ENCODE measurements at regions not wholly inside any gene's neighbourhood (a gene's known extent, or its start where the extent isn't known, plus 50 kb on each side); places are given as distances from the start of the nearest gene placed in this dataset.

- WGBS, 4 donors: 58 to 76% (median 68%) methylated on average over 4 of the region's 4 CpGs
- Histone ChIP-seq H3K27me3 (no peaks in the 10 kb centered on the region), H3K4me3 (no peak overlapping the region), H3K27ac (no peak overlapping the region), H3K4me1 (peaks cover 0 to 3% (median 0%) of the 10 kb centered on the region in 12 donors), H3K9me3 (peaks cover 0 to 7% (median 0%) of the 10 kb centered on the region in 12 donors), H3K36me3 (no peaks in the 10 kb centered on the region)
- no peak for TF ChIP-seq POLR2A (IDR thresholded peaks at IDR 0.05)
- TF ChIP-seq, protein P1, sequence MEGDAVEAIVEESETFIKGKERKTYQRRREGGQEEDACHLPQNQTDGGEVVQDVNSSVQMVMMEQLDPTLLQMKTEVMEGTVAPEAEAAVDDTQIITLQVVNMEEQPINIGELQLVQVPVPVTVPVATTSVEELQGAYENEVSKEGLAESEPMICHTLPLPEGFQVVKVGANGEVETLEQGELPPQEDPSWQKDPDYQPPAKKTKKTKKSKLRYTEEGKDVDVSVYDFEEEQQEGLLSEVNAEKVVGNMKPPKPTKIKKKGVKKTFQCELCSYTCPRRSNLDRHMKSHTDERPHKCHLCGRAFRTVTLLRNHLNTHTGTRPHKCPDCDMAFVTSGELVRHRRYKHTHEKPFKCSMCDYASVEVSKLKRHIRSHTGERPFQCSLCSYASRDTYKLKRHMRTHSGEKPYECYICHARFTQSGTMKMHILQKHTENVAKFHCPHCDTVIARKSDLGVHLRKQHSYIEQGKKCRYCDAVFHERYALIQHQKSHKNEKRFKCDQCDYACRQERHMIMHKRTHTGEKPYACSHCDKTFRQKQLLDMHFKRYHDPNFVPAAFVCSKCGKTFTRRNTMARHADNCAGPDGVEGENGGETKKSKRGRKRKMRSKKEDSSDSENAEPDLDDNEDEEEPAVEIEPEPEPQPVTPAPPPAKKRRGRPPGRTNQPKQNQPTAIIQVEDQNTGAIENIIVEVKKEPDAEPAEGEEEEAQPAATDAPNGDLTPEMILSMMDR (IDR thresholded peaks at IDR 0.05): no peak
- ATAC-seq (no peak), DNase-seq (no peak)
- intact Hi-C loops (cut with DNase I): no loop called here
These were observed 1239.3 kb upstream of the GJE1 start for GRCh38 chr6:140893432-140893831.

DNA sequence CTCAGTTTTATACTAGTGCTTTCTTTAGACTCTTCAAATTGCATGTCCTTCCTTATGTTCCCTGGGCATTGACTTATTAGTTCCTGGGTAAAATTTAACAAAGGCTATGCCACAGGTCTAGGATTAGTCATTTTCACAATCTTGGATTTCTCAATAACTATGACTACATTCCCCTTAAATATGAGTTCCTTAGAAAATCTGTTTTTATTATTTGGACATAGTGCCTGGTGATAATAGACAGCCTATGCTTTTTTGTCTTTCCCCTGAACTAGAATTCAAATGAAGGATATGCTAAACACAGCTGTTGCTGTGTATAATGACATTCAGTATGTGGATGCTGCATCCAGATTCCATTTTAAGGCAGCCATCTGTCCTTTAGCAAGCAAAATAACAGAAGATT lies 1252.8 kb upstream of the GJE1 start:
- intact Hi-C loops (cut with DNase I): no loop called here
- no peak overlapping the region for H3K4me3 ChIP-seq
- ATAC-seq: no peak
- peaks cover 0 to 13% (median 0%) of the 10 kb centered on the region in 12 donors for H3K9me3 ChIP-seq
- no peaks in the 10 kb centered on the region for H3K36me3 ChIP-seq
- no peak for TF ChIP-seq POLR2A (IDR thresholded peaks at IDR 0.05)
- H3K27me3 ChIP-seq: no peaks in the 10 kb centered on the region
- DNase-seq: no peak
- H3K4me1 ChIP-seq: no peaks in the 10 kb centered on the region
- H3K27ac ChIP-seq: no peak overlapping the region

GRCh38 chr6:140874066-140874465 lies 1258.7 kb upstream of the GJE1 start:
- intact Hi-C loops (cut with DNase I): no loop called here
- H3K27me3 ChIP-seq: no peaks in the 10 kb centered on the region
- no peak for ATAC-seq
- H3K4me1 ChIP-seq: no peaks in the 10 kb centered on the region
- no peak for DNase-seq
- peaks cover 0 to 13% (median 0%) of the 10 kb centered on the region in 12 donors for H3K9me3 ChIP-seq
- H3K36me3 ChIP-seq: no peaks in the 10 kb centered on the region
- TF ChIP-seq, protein P1 (IDR thresholded peaks at IDR 0.05): no peak
- TF ChIP-seq POLR2A (IDR thresholded peaks at IDR 0.05): no peak
- no peak overlapping the region for H3K27ac ChIP-seq
- H3K4me3 ChIP-seq: no peak overlapping the region
- WGBS, 4 donors: 88 to 97% (median 96%) methylated on average over 3 of the region's 3 CpGs

GRCh38 chr6:140872885-140873284 lies 1259.8 kb upstream of the GJE1 start:
- no peak overlapping the region for H3K4me3 ChIP-seq
- H3K27me3 ChIP-seq: no peaks in the 10 kb centered on the region
- TF ChIP-seq, protein P1 (IDR thresholded peaks at IDR 0.05): no peak
- no peak for TF ChIP-seq POLR2A (IDR thresholded peaks at IDR 0.05)
- H3K9me3 ChIP-seq: peaks cover 0 to 13% (median 0%) of the 10 kb centered on the region in 12 donors
- H3K27ac ChIP-seq: no peak overlapping the region
- no peaks in the 10 kb centered on the region for H3K36me3 ChIP-seq
- no peak for DNase-seq
- H3K4me1 ChIP-seq: no peaks in the 10 kb centered on the region
- no peak for ATAC-seq
- intact Hi-C loops (cut with DNase I): no loop called here

GRCh38 chr6:140871911-140872310 lies 1260.8 kb upstream of the GJE1 start:
- peaks cover 0 to 11% (median 0%) of the 10 kb centered on the region in 12 donors for H3K9me3 ChIP-seq
- intact Hi-C loops (cut with DNase I): no loop called here

More at GRCh38 chr6:140871911-140872310, 1260.8 kb upstream of the GJE1 start:
- no peaks in the 10 kb centered on the region for H3K36me3 ChIP-seq
- H3K27me3 ChIP-seq: no peaks in the 10 kb centered on the region
- ATAC-seq: no peak
- no peak overlapping the region for H3K4me3 ChIP-seq
- no peak for DNase-seq
- no peak overlapping the region for H3K27ac ChIP-seq
- no peaks in the 10 kb centered on the region for H3K4me1 ChIP-seq
- no peak for TF ChIP-seq POLR2A (IDR thresholded peaks at IDR 0.05)
- TF ChIP-seq, protein P1 (IDR thresholded peaks at IDR 0.05): no peak

Measured in heart left ventricle (tissue), 16 donors.